SK-N-SH treated with all-trans-retinoic acid at 6 μM for 48 hours (cell line): ENCODE measurements at regions not wholly inside any gene's neighbourhood (a gene's known extent, or its start where the extent isn't known, plus 50 kb on each side); places are given as distances from the start of the nearest gene placed in this dataset.

Source experiments
- ATAC-seq: fragments of 200-7000 bp; cut with Tn5 transposase; 3 replicates; pipeline ENCODE4 v1.9.1; 2020; ENCODE audit warnings: mild to moderate bottlenecking, moderate library complexity
- ARNTL ChIP-seq: fragments of 450-650 bp; formaldehyde crosslinking; IDR thresholded peaks from 2 replicates; pipeline ENCODE4 v1.5.0; 2020; ENCODE audit warnings: low read depth, mild to moderate bottlenecking, moderate library complexity, borderline replicate concordance
- BACH2 ChIP-seq: fragments of 250-450 bp; sonication (Bioruptor Pico); IDR thresholded peaks from 2 replicates; pipeline ENCODE4 v1.9.0; 2021; ENCODE audit warnings: mild to moderate bottlenecking, borderline replicate concordance
- CSDC2 ChIP-seq: fragments of 250-450 bp; sonication (Bioruptor Pico); IDR thresholded peaks from 2 replicates; pipeline ENCODE4 v1.5.0; 2020; ENCODE audit warnings: mild to moderate bottlenecking, moderate library complexity
- CSRNP3 ChIP-seq: fragments of 250-450 bp; sonication (Bioruptor Pico); IDR thresholded peaks from 2 replicates; pipeline ENCODE4 v1.5.1; 2021; ENCODE audit warnings: mild to moderate bottlenecking, moderate library complexity
- ESRRG ChIP-seq: fragments of 250-450 bp; sonication (Bioruptor Pico); IDR thresholded peaks from 2 replicates; pipeline ENCODE4 v1.6.1; 2021; ENCODE audit warnings: mild to moderate bottlenecking
- GLIS3 ChIP-seq: fragments of 250-450 bp; sonication (Bioruptor Pico); IDR thresholded peaks from 2 replicates; pipeline ENCODE4 v1.5.0; 2020; ENCODE audit warnings: mild to moderate bottlenecking, moderate library complexity
- ISL1 ChIP-seq: fragments of 250-450 bp; sonication (Bioruptor Pico); IDR thresholded peaks from 2 replicates; pipeline ENCODE4 v2.1.2; 2022; ENCODE audit warnings: mild to moderate bottlenecking, moderate library complexity
- PATZ1 ChIP-seq: fragments of 250-450 bp; sonication (Bioruptor Pico); IDR thresholded peaks from 2 replicates; pipeline ENCODE4 v1.8.0; 2020; ENCODE audit warnings: mild to moderate bottlenecking, moderate library complexity, borderline replicate concordance
- POU6F1 ChIP-seq: fragments of 250-450 bp; sonication (Bioruptor Pico); IDR thresholded peaks from 2 replicates; pipeline ENCODE4 v1.8.0; 2021; ENCODE audit warnings: low read depth, mild to moderate bottlenecking, moderate library complexity, borderline replicate concordance
- PPARA ChIP-seq: fragments of 250-450 bp; sonication (Bioruptor Pico); IDR thresholded peaks from 2 replicates; pipeline ENCODE4 v1.5.0; 2020; ENCODE audit warnings: mild to moderate bottlenecking, borderline replicate concordance
- RARB ChIP-seq: fragments of 250-450 bp; sonication (Bioruptor Pico); IDR thresholded peaks from 2 replicates; pipeline ENCODE4 v1.8.0; 2021; ENCODE audit warnings: mild to moderate bottlenecking, moderate library complexity
- SNAI2 ChIP-seq: fragments of 250-450 bp; sonication (Bioruptor Pico); IDR thresholded peaks from 2 replicates; pipeline ENCODE4 v1.5.0; 2020; ENCODE audit warnings: mild to moderate bottlenecking, moderate library complexity
- TCF4 ChIP-seq: fragments of 250-450 bp; sonication (Bioruptor Pico); IDR thresholded peaks from 2 replicates; pipeline ENCODE4 v1.8.0; 2021; ENCODE audit warnings: mild to moderate bottlenecking, moderate library complexity, borderline replicate concordance
- TOX ChIP-seq: fragments of 250-450 bp; sonication (Bioruptor Pico); IDR thresholded peaks from 2 replicates; pipeline ENCODE4 v1.8.0; 2021; ENCODE audit warnings: mild to moderate bottlenecking, moderate library complexity, borderline replicate concordance
- TSHZ2 ChIP-seq: fragments of 250-450 bp; sonication (Bioruptor Pico); IDR thresholded peaks from 2 replicates; pipeline ENCODE4 v1.5.0; 2020; ENCODE audit warnings: mild to moderate bottlenecking, moderate library complexity
- ZC3H10 ChIP-seq: fragments of 250-450 bp; sonication (Bioruptor Pico); IDR thresholded peaks from 2 replicates; pipeline ENCODE4 v1.5.1; 2021; ENCODE audit warnings: mild to moderate bottlenecking, moderate library complexity
- ZFP3 ChIP-seq: fragments of 250-450 bp; sonication (Bioruptor Pico); IDR thresholded peaks from 2 replicates; pipeline ENCODE4 v1.5.0; 2020; ENCODE audit warnings: mild to moderate bottlenecking, moderate library complexity
- ZFP30 ChIP-seq: fragments of 450-650 bp; formaldehyde crosslinking; IDR thresholded peaks from 2 replicates; pipeline ENCODE4 v1.5.0; 2022; ENCODE audit warnings: mild to moderate bottlenecking, moderate library complexity
- ZNF565 ChIP-seq: fragments of 450-650 bp; formaldehyde crosslinking; conservative IDR thresholded peaks from 2 replicates; pipeline ENCODE4 v1.5.0; 2020; ENCODE audit warnings: low read depth, mild to moderate bottlenecking, moderate library complexity
- ZNF70 ChIP-seq: fragments of 450-650 bp; formaldehyde crosslinking; IDR thresholded peaks from 2 replicates; pipeline ENCODE4 v1.5.0; 2020; ENCODE audit warnings: mild to moderate bottlenecking, moderate library complexity

GRCh38 chr5:124905256-124906130 is 159.1 kb upstream of the ZNF608 start:
- TF ChIP-seq ZNF70 (CRISPR knock-in tag) = no peak
- TF ChIP-seq ARNTL (CRISPR knock-in tag) = no peak
- TF ChIP-seq ISL1 (CRISPR knock-in tag) = peak; percentile 51
- ATAC-seq = no peak

GRCh38 chr5:124906339-124907097 is 160.1 kb upstream of the ZNF608 start:
- TF ChIP-seq ZNF70 (CRISPR knock-in tag) = no peak
- peak; percentile 61 for TF ChIP-seq ISL1 (CRISPR knock-in tag)
- 0 out of 2 replicates have a peak, but pooled peaks have one; percentile 8 for TF ChIP-seq TSHZ2 (CRISPR knock-in tag)
- no peak for TF ChIP-seq RARB
- no peak for TF ChIP-seq BACH2
- ATAC-seq = peak; percentile 87

- no peak; the same call in 2 of the 3 replicates for ATAC-seq
- TF ChIP-seq ZNF565 = no peak
- TF ChIP-seq, all 23 proteins: peak for 0
Observed at GRCh38 chr5:124907098-124907644, 160.7 kb upstream of the ZNF608 start.

GRCh38 chr5:124908581-124909451 is 162.4 kb upstream of the ZNF608 start:
- ATAC-seq = no peak
- no peak for TF ChIP-seq SNAI2 (CRISPR knock-in tag)
- peak; percentile 88 for TF ChIP-seq ISL1 (CRISPR knock-in tag)
- TF ChIP-seq TSHZ2 (CRISPR knock-in tag) = peak; percentile 86
- no peak for TF ChIP-seq ZFP30 (CRISPR knock-in tag)
- no peak for TF ChIP-seq ARNTL (CRISPR knock-in tag)
- no peak for TF ChIP-seq TOX (CRISPR knock-in tag)
- TF ChIP-seq ZNF565 = no peak
- peak; percentile 50; the same call in 1 of the 2 replicates for TF ChIP-seq CSRNP3 (CRISPR knock-in tag)
- TF ChIP-seq TCF4 (CRISPR knock-in tag) = peak; percentile 94
- TF ChIP-seq POU6F1 (CRISPR knock-in tag) = no peak
- TF ChIP-seq ESRRG = 0 out of 2 replicates have a peak, but pooled peaks have one; percentile 76
- peak; percentile 47; the same call in 1 of the 2 replicates for TF ChIP-seq ZFP3 (CRISPR knock-in tag)
- TF ChIP-seq PPARA (CRISPR knock-in tag) = no peak
- TF ChIP-seq ZNF70 (CRISPR knock-in tag) = no peak
- TF ChIP-seq ZC3H10 (CRISPR knock-in tag) = no peak
- TF ChIP-seq PATZ1 (CRISPR knock-in tag) = no peak
- no peak for TF ChIP-seq CSDC2 (CRISPR knock-in tag)
- 0 out of 2 replicates have a peak, but pooled peaks have one; percentile 38 for TF ChIP-seq GLIS3 (CRISPR knock-in tag)
- TF ChIP-seq RARB = no peak
- no peak for TF ChIP-seq BACH2
